H9 (cell line): ENCODE measurements at regions not wholly inside any gene's neighbourhood (a gene's known extent, or its start where the extent isn't known, plus 50 kb on each side); places are given as distances from the start of the nearest gene placed in this dataset.

Experiments used
- DNase-seq: peaks from one replicate; pipeline ENCODE4 v3.0.0-alpha.2; 2017
- H2AFZ ChIP-seq: one replicate; pipeline ENCODE4 v1.6.1; 2013; ENCODE audit warnings: mild to moderate bottlenecking, low read length, control low read depth, moderate library complexity
- H2AK5ac ChIP-seq: 2 replicates; pipeline ENCODE4 v1.6.1; 2013; ENCODE audit warnings: low read length, control low read depth, mixed read lengths; ENCODE audit not compliant: insufficient read length
- H2BK120ac ChIP-seq: one replicate; pipeline ENCODE4 v1.6.1; 2013; ENCODE audit warnings: low read depth, mild to moderate bottlenecking, low read length, control low read depth, inconsistent platforms; ENCODE audit not compliant: poor library complexity, severe bottlenecking
- H2BK12ac ChIP-seq: 2 replicates; pipeline ENCODE4 v1.6.1; 2013; ENCODE audit warnings: low read length, control low read depth, mixed read lengths, low read depth; ENCODE audit not compliant: insufficient read length
- H2BK15ac ChIP-seq: 2 replicates; pipeline ENCODE4 v1.6.1; 2013; ENCODE audit warnings: low read depth, low read length, control low read depth
- H2BK20ac ChIP-seq: one replicate; pipeline ENCODE4 v1.6.1; 2013; ENCODE audit warnings: low read depth, mild to moderate bottlenecking, low read length, control low read depth, inconsistent platforms; ENCODE audit not compliant: poor library complexity, severe bottlenecking
- H2BK5ac ChIP-seq: 2 replicates; pipeline ENCODE4 v1.6.1; 2013; ENCODE audit warnings: low read length, control low read depth, mixed read lengths; ENCODE audit not compliant: insufficient read length
- H3K14ac ChIP-seq: 2 replicates; pipeline ENCODE4 v1.6.1; 2013; ENCODE audit warnings: low read length, control low read depth; ENCODE audit not compliant: insufficient read depth
- H3K18ac ChIP-seq: 2 replicates; pipeline ENCODE4 v1.6.1; 2013; ENCODE audit warnings: low read depth, mild to moderate bottlenecking, mixed read lengths, low read length, control low read depth; ENCODE audit not compliant: insufficient read length
- H3K23ac ChIP-seq: 2 replicates; pipeline ENCODE4 v1.6.1; 2013; ENCODE audit warnings: low read length, control low read depth, mixed read lengths, low read depth; ENCODE audit not compliant: insufficient read length
- H3K23me2 ChIP-seq: 2 replicates; pipeline ENCODE4 v1.6.1; 2013; ENCODE audit warnings: low read depth, mild to moderate bottlenecking, mixed read lengths, low read length, control low read depth; ENCODE audit not compliant: insufficient read length, poor library complexity, severe bottlenecking
- H3K27ac ChIP-seq: 2 replicates; pipeline ENCODE4 v1.5.1; 2013; ENCODE audit warnings: low read length, control low read depth, mixed read lengths, low read depth; ENCODE audit not compliant: insufficient read length
- H3K27me3 ChIP-seq: 2 replicates; pipeline ENCODE4 v1.6.1; 2013; ENCODE audit warnings: low read length, control low read depth, inconsistent platforms; ENCODE audit not compliant: insufficient read depth
- H3K4ac ChIP-seq: 2 replicates; pipeline ENCODE4 v1.6.1; 2013; ENCODE audit warnings: low read depth, mild to moderate bottlenecking, control low read depth, inconsistent platforms, low read length, moderate library complexity
- H3K4me1 ChIP-seq: 2 replicates; pipeline ENCODE4 v1.6.1; 2013; ENCODE audit warnings: low read length, control low read depth, inconsistent platforms; ENCODE audit not compliant: insufficient read depth
- H3K4me2 ChIP-seq: 2 replicates; pipeline ENCODE4 v1.6.1; 2013; ENCODE audit warnings: low read length, control low read depth, mixed read lengths; ENCODE audit not compliant: insufficient read length, insufficient read depth
- H3K56ac ChIP-seq: 2 replicates; pipeline ENCODE4 v1.6.1; 2013; ENCODE audit warnings: low read depth, mild to moderate bottlenecking, mixed read lengths, low read length, control low read depth; ENCODE audit not compliant: insufficient read length
- H3K79me1 ChIP-seq: 2 replicates; pipeline ENCODE4 v1.6.1; 2013; ENCODE audit warnings: low read depth, mild to moderate bottlenecking, moderate library complexity, low read length, control low read depth, inconsistent platforms; ENCODE audit not compliant: insufficient read depth, poor library complexity, severe bottlenecking
- H3K79me2 ChIP-seq: 2 replicates; pipeline ENCODE4 v1.6.1; 2013; ENCODE audit warnings: low read length, control low read depth, inconsistent platforms; ENCODE audit not compliant: insufficient read depth
- H3K9ac ChIP-seq: 2 replicates; pipeline ENCODE4 v1.6.1; 2013; ENCODE audit warnings: low read length, control low read depth, mixed read lengths; ENCODE audit not compliant: insufficient read length; ENCODE audit errors: extremely low read depth
- H3K9me3 ChIP-seq: one replicate; pipeline ENCODE4 v1.6.1; 2013; ENCODE audit warnings: low read depth, low read length, inconsistent platforms; ENCODE audit not compliant: control insufficient read depth
- H3T11ph ChIP-seq: one replicate; pipeline ENCODE4 v1.6.1; 2013; ENCODE audit warnings: mild to moderate bottlenecking, low read length, control low read depth, inconsistent platforms
- H4K20me1 ChIP-seq: one replicate; pipeline ENCODE4 v1.6.1; 2013; ENCODE audit not compliant: control insufficient read depth, insufficient read length, insufficient read depth
- H4K5ac ChIP-seq: 2 replicates; pipeline ENCODE4 v1.6.1; 2013; ENCODE audit warnings: low read depth, mild to moderate bottlenecking, mixed read lengths, low read length, control low read depth; ENCODE audit not compliant: insufficient read length
- H4K8ac ChIP-seq: replicated peaks from 2 replicates; pipeline ENCODE4 v1.6.1; 2013; ENCODE audit warnings: low read length, control low read depth, mixed read lengths, low read depth; ENCODE audit not compliant: insufficient read length
- H4K91ac ChIP-seq: 2 replicates; pipeline ENCODE4 v1.6.1; 2013; ENCODE audit warnings: low read depth, mild to moderate bottlenecking, moderate library complexity, mixed read lengths, low read length, control low read depth; ENCODE audit not compliant: insufficient read length
- H3K27ac Mint-ChIP-seq, 3 experiments: 2 replicates in 2 of 3; 3 replicates in 1 of 3; pipeline ENCODE4 v1.8.0; 2020 to 2021; ENCODE audit warnings: mixed read lengths in 3 of 3, mild to moderate bottlenecking in 1 of 3, moderate library complexity in 1 of 3
- H3K27me3 Mint-ChIP-seq: 2 replicates; pipeline ENCODE4 v1.8.0; 2021; ENCODE audit warnings: low read depth, mild to moderate bottlenecking, moderate library complexity, mixed read lengths
- H3K36me3 Mint-ChIP-seq, 3 experiments: 2 replicates in 2 of 3; 3 replicates in 1 of 3; pipeline ENCODE4 v1.8.0; 2020 to 2021; ENCODE audit warnings: low read depth in 3 of 3, mixed read lengths in 3 of 3; ENCODE audit not compliant: insufficient read depth in 1 of 3
- H3K4me1 Mint-ChIP-seq, 2 experiments: 2 replicates each; pipeline ENCODE4 v1.8.0; 2020; ENCODE audit warnings: mixed read lengths in 2 of 2
- H3K4me3 Mint-ChIP-seq, 2 experiments: 2 replicates in 1 of 2; 3 replicates in 1 of 2; pipeline ENCODE4 v1.8.0; 2020 to 2021; ENCODE audit warnings: mild to moderate bottlenecking in 2 of 2, mixed read lengths in 2 of 2, moderate library complexity in 1 of 2
- H3K9me3 Mint-ChIP-seq, 2 experiments: 2 replicates in 1 of 2; 3 replicates in 1 of 2; pipeline ENCODE4 v1.8.0; 2020; ENCODE audit warnings: mild to moderate bottlenecking in 2 of 2, mixed read lengths in 2 of 2, moderate library complexity in 1 of 2
- CTCF ChIP-seq: fragments of 200-600 bp; sonication (generic); conservative IDR thresholded peaks from 3 replicates; pipeline ENCODE4 v1.8.0; 2021; ENCODE audit warnings: antibody characterized with exemption, mild to moderate bottlenecking
- WGBS: extraction: QIAGEN DNeasy Blood & Tissue Kit; methylation state at CpG from one replicate; pipeline ENCODE4 v1.1.7; 2013; ENCODE audit warnings: missing lambda C conversion rate, low lambda C conversion rate, mixed read lengths; ENCODE audit not compliant: insufficient read length; ENCODE audit errors: extremely low coverage; 5-methylcytosine and 5-hydroxymethylcytosine counted together

- Histone ChIP-seq H3K23ac (no peak overlapping the region), H4K8ac (no peak overlapping the region), H3K4me1 (no peaks in the 10 kb centered on the region), H3K27me3 (no peaks in the 10 kb centered on the region), H4K20me1 (no peaks in the 10 kb centered on the region), H3K4me2 (no peak overlapping the region), H2BK15ac (no peak overlapping the region), H3K79me2 (no peaks in the 10 kb centered on the region), H2AK5ac (no peak overlapping the region), H2BK20ac (no peak overlapping the region), H3K79me1 (no peaks in the 10 kb centered on the region), H3T11ph (no peak overlapping the region), H2BK120ac (no peak overlapping the region), H2BK5ac (no peak overlapping the region), H4K91ac (no peak overlapping the region), H3K9me3 (no peaks in the 10 kb centered on the region), H3K14ac (no peak overlapping the region), H3K18ac (no peak overlapping the region), H3K9ac (no peak overlapping the region), H3K4ac (no peak overlapping the region), H3K27ac (no peak overlapping the region), H2BK12ac (no peak overlapping the region), H2AFZ (no peak overlapping the region), H3K23me2 (no peaks in the 10 kb centered on the region), H3K56ac (no peak overlapping the region), H4K5ac (no peak overlapping the region)
- H3K9me3 Mint-ChIP-seq: no peaks in the 10 kb centered on the region
- DNase-seq: no peak
- no peaks in the 10 kb centered on the region; a peak in 1 of 7 replicates for H3K36me3 Mint-ChIP-seq
- peaks cover 6% of the 10 kb centered on the region for H3K27me3 Mint-ChIP-seq
- WGBS: no CpG with 5 or more reads among the region's 9 CpGs
- no peak overlapping the region for H3K4me3 Mint-ChIP-seq
- H3K27ac Mint-ChIP-seq: no peak overlapping the region
- peaks cover 3 to 5% of the 10 kb centered on the region in 2 experiments; a peak in 2 of 4 replicates for H3K4me1 Mint-ChIP-seq
- no peak for TF ChIP-seq CTCF
Measured at GRCh38 chr2:23306401-23306800, 78.6 kb upstream of the KLHL29 start.
